ENCODE measurements at regions not wholly inside any gene's neighbourhood (a gene's known extent, or its start where the extent isn't known, plus 50 kb on each side); places are given as distances from the start of the nearest gene placed in this dataset.

GRCh38 chr10:129107525-129107924 lies 359.5 kb upstream of the MGMT start:
- DNase-seq (ENCODE audit: low spot score) = no peak

GRCh38 chr10:129108378-129108777 lies 358.7 kb upstream of the MGMT start:
- DNase-seq (ENCODE audit: low spot score) = no peak

DNA sequence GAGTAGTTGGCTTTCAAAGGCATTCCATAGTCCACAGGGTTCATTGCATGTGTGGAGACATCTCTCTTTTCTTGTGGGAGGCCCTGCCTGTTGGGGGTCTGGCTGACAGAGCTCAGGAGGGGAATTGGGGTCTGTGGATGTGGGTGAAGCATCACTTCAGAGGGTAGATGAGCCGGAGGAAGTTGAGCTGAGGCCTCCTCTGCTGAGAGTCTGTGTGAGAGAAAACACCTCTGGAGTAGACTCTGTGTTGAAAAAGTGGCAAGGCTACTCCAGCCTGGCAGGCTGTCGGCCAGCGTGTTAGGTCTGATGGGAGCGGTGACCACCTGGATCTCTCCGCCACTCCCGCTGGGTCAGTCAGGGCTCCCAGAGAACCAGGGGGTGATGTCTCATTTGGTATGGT lies 358.0 kb upstream of the MGMT start:
- no peak for DNase-seq (ENCODE audit: low spot score)

DNA sequence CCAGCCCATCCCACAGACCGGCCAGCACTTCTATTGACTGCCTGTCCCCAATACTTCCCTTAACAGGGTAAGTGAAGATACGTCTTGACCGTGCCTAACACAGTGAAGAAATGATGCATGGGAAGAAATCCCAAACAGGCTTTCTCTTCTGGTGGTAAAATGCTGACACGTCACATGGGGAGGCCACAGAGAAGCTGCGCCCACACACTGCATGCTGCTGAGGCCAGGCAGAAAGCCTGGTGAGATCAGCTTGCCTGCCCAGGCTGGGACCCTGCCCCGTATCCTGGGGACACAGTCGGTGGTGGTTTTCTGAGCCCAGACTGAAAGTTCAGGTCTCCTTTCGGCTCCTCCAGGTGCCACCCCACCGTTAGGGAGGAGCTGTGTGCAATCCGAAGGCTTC lies 356.3 kb upstream of the MGMT start:
- DNase-seq (ENCODE audit: low spot score) = no peak

DNA sequence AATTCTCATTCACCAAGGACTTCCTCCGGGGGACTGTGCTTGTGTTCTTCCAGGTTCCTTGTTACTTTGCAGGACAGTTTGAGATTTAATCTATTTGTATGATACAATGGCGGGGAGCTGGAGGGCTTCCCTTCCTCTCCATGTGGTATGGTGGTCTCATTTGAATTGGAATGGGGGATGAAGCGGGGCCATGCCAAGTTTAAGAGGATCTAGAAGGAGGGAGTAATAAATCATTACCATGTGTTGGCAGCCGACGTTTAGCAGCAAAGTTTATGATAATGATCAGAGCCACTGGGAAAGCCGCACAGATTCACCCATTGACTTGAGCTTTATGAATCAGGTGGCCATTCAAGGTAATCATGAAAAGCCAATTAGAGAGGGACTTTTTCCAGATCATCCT lies 355.1 kb upstream of the MGMT start:
- DNase-seq (ENCODE audit: low spot score) = no peak

- no peak for DNase-seq (ENCODE audit: low spot score)
Observed at GRCh38 chr10:129114588-129114987, 352.5 kb upstream of the MGMT start.

DNA sequence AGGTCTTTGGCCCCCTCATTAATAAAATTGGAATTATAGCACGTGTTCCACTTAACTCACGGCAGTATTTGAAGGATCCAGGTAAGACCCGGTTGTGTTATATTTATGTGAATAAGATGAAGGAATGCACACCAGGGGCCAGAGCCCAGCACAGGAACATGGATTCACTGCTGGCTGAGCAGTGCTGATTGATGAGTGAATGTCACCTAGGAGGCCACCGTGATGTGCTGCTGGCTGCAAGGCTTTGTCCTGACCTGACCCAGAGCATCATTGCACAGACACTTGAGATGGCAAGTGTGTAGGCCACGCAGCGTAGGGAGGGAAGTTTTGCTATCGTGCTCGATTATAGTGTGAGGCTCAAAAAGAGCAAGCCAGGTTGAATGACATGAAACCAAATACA lies 350.7 kb upstream of the MGMT start:
- no peak for DNase-seq (ENCODE audit: low spot score)

DNA sequence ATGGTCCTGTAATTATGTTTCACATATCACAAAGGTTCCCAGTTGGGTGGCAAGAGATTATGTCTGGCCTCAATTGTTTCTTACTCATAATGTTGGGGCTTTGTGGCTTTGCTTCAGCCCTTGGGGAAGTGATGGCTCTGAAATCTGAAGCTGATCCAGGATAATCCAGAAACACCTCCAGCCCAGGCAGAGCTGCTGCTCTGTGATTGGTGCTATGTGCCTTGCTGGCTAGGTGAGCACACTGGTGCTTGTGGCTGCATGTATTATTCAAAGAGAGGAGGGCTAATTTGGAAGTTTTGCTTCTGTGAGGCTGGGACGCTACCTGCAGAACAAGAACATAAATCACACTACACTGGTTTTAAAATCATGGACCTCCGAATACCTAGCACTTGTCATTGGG lies 346.6 kb upstream of the MGMT start:
- no peak for DNase-seq (ENCODE audit: low spot score)

- no peak for DNase-seq (ENCODE audit: low spot score)
Observed at GRCh38 chr10:129122846-129123245, 344.2 kb upstream of the MGMT start.

- DNase-seq (ENCODE audit: low spot score) = no peak
Observed at GRCh38 chr10:129123428-129123827, 343.6 kb upstream of the MGMT start.

- no peak for DNase-seq (ENCODE audit: low spot score)
Observed at GRCh38 chr10:129126982-129127381, 340.1 kb upstream of the MGMT start.

DNA sequence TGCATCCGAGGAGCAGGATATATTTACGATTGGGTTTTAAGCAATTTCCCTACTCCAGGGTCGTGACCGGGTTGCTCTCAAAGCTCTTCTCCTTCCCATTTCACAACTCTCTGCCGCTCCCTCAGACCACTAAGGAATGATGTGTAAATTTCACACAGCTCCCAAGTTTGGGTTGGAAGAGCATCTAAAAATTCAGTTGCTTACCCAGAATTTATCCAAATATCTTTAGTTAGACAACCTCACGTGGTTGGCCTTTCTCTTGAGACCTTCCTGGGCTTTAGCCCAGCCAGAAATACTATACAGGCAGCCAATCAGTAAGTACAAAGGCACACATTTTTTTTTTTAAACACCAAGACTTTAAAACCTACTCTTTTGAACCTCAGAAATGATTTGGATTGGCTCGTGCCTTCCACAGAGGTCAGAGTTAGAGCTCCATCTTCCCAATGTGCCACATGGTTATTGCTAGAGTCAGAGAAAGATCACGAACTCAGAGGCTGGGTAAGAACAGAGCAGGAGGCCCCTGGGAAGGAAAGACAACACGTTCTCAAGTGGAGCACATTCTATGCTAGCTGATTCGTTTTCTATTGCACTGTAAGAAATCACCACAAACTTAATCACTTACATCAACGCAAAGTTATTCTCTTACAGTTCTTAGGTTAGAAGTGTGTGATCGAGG lies 335.4 kb upstream of the MGMT start:
- no peak for DNase-seq (ENCODE audit: low spot score)

DNA sequence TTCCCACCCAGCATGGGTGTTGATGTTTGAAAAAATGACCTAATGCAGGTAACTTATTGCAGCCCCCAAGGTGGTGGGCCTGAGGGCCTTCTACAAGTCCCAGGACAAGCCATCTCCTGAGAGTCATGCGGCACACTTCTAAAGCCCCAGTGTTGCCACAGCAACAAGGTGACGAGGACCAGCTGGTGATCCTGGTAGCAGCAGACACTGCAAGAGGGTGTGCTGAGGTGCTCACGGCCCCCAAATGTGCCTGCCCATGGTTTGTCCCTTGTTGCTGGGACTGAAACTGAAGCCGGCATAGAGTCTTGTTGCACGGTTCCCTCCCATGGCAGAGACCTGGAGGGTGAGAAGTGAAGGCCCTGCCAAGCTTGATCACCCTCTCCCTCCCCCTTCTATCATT lies 333.2 kb upstream of the MGMT start:
- no peak for DNase-seq (ENCODE audit: low spot score)

- DNase-seq (ENCODE audit: low spot score) = no peak
Observed at GRCh38 chr10:129134371-129134770, 332.7 kb upstream of the MGMT start.

GRCh38 chr10:129135624-129136023 lies 331.4 kb upstream of the MGMT start:
- no peak for DNase-seq (ENCODE audit: low spot score)

DNA sequence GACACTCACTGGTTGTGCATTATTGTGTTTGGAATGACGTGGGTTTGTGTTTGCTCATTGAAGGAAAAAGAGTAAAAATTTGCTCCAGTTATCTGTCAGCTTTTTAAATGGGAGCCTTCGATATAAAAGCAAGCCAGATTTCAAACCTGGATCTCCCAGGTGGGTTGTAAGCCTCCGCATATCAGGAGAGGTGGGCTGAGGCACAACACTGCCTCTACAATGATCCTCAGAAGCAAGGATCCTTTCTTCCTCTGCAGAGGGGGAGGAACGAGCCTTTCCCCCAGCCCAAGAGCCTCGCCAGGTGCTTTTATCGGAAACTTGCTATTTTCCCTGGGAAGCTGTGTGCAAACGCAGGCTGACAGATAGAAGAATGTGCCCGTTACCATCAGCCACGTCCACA lies 331.0 kb upstream of the MGMT start:
- no peak for DNase-seq (ENCODE audit: low spot score)

DNA sequence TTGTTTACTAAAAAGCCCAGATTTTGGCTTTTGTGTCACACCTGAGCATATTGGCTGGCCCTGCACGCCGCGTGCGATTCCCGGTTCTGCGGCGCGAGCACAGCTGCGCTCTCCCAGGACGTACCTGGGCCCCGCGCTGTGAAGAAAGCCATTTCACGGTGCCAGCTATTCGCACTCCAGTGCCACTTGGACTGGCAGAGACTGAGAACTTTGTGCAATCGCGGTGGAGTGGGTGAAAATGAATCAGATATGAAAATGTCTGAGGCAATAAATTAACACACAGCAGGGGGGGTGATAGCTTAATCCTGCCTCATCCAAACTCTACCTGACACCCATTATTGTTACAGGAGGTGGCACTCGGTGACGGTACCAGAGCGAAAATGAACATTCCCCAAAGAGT lies 330.1 kb upstream of the MGMT start:
- no peak for DNase-seq (ENCODE audit: low spot score)

- peak; percentile 7 for DNase-seq (ENCODE audit: low spot score)
Observed at GRCh38 chr10:129140921-129141885, 325.8 kb upstream of the MGMT start.

- DNase-seq (ENCODE audit: low spot score) = no peak
Observed at GRCh38 chr10:129151281-129151680, 315.8 kb upstream of the MGMT start.

DNA sequence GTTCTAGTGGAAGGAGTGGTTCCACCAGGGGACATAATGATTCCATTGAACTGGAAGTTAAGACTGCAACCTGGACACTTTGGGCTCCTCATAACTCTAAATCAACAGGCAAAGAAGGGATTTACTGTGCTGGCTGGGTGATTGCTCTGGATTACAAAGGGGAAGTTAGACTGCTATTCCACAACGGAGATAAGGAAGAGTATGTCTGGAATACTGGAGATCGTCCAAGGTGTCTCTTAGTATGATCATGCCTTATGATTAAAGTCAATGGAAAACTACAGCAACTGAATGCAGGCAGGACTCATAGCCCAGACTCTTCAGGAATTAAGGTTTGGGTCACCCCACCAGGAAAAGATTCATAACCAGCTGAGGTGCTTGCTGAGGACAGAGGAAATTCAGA lies 310.6 kb upstream of the MGMT start:
- DNase-seq (ENCODE audit: low spot score) = no peak

DNA sequence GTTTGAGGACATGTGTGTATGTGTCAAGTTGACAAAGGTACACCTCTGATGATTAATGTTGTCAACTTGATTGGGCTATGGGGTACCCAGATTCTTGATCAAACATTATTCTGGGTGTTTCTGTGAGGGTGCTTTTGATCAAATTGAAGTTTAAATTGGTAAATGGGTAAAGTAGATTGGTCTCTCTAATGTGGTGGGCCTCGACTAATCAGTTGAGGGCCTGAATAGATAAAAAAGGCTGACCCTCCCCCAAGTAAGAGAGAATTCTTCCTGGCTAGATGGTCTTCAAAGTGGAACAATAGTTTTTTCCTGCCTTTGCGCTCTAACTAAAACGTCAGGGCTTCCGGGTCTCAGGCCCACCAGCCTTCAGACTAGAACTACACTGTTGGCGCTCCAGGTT lies 309.9 kb upstream of the MGMT start:
- DNase-seq (ENCODE audit: low spot score) = no peak

DNA sequence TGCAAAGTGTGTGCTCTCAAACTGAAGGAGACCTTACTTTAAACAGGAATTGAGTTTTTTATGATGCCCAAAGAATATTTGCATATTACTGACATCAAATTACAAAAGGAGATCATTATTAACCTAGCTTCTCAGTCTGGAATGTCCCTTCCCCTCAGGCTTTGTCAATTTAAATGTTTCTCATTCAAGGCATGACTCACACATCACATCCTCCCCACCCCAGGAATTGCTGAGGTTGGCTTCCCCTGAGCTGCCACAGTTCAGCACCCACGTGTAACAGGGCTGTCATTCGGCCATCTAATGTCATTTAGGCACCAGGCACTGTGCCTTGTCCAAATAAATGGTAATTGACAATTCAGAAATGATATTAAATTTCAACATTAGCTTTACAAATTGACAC lies 305.9 kb upstream of the MGMT start:
- no peak for DNase-seq (ENCODE audit: low spot score)

DNA sequence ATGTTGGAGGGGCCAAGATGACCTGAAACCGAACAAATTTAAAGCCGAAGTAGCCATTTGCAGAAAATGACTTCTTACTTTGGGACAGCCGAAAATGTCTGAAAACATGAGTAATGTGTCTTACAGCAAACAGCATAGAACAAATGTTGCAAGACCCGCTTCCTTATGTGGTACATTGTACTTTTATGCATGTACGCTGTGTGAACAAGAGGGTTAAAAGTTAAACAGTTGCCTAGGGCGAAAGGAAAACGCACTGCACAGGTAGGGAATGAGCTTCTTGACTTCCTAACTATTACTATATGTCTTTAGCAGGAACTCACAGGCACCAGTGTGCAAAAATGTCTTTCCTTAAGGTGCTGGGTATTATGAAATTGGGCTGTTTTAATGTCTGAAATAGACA lies 303.5 kb upstream of the MGMT start:
- DNase-seq (ENCODE audit: low spot score) = no peak

Data from putamen (tissue), 1 donor.